ENCODE measurements at regions not wholly inside any gene's neighbourhood (a gene's known extent, or its start where the extent isn't known, plus 50 kb on each side); places are given as distances from the start of the nearest gene placed in this dataset.
"Not testable (repeated sequence)": the region's sequence is repeated elsewhere in the genome, so short reads cannot be mapped to it uniquely, and the experiment has no call there.

GRCh38 chr10:7108141-7108540 lies 302.7 kb downstream of the SFMBT2 start:
- DNase-seq = no peak

- no peak for DNase-seq
These were observed 303.5 kb downstream of the SFMBT2 start for GRCh38 chr10:7107285-7107684.

- DNase-seq = not testable (repeated sequence)
These were observed 306.5 kb downstream of the SFMBT2 start for GRCh38 chr10:7104379-7104778.

- DNase-seq = no peak
These were observed 308.1 kb downstream of the SFMBT2 start for GRCh38 chr10:7102557-7103349.

- no peak for DNase-seq
These were observed 308.8 kb downstream of the SFMBT2 start for GRCh38 chr10:7102084-7102483.

- no peak for DNase-seq
These were observed 309.4 kb downstream of the SFMBT2 start for GRCh38 chr10:7101451-7101850.

- no peak for DNase-seq
These were observed 310.7 kb downstream of the SFMBT2 start for GRCh38 chr10:7100032-7100702.

- DNase-seq = no peak
These were observed 312.6 kb downstream of the SFMBT2 start for GRCh38 chr10:7098160-7098762.

GRCh38 chr10:7094781-7095180 lies 316.1 kb downstream of the SFMBT2 start:
- DNase-seq = no peak

GRCh38 chr10:7093368-7093767 lies 317.5 kb downstream of the SFMBT2 start:
- no peak for DNase-seq

GRCh38 chr10:7092603-7093002 lies 318.2 kb downstream of the SFMBT2 start:
- no peak for DNase-seq

GRCh38 chr10:7090529-7090928 lies 320.3 kb downstream of the SFMBT2 start:
- no peak for DNase-seq

GRCh38 chr10:7085913-7086589 lies 324.8 kb downstream of the SFMBT2 start:
- no peak for DNase-seq

- DNase-seq = no peak
These were observed 325.5 kb downstream of the SFMBT2 start for GRCh38 chr10:7085147-7085912.

GRCh38 chr10:7084280-7085005 lies 326.4 kb downstream of the SFMBT2 start:
- DNase-seq = no peak

GRCh38 chr10:7082967-7083366 lies 327.9 kb downstream of the SFMBT2 start:
- DNase-seq = no peak

GRCh38 chr10:7077880-7078279 lies 333.0 kb downstream of the SFMBT2 start:
- no peak for DNase-seq

- DNase-seq = no peak
These were observed 335.0 kb downstream of the SFMBT2 start for GRCh38 chr10:7075851-7076250.

- DNase-seq = no peak
These were observed 335.7 kb downstream of the SFMBT2 start for GRCh38 chr10:7075110-7075509.

GRCh38 chr10:7071421-7071820 lies 339.4 kb downstream of the SFMBT2 start:
- no peak for DNase-seq

GRCh38 chr10:7070950-7071349 lies 339.9 kb downstream of the SFMBT2 start:
- no peak for DNase-seq

GRCh38 chr10:7069706-7070105 lies 341.1 kb downstream of the SFMBT2 start:
- DNase-seq = no peak

All from EL (cell line).